HEK293T (cell line): ENCODE measurements at regions not wholly inside any gene's neighbourhood (a gene's known extent, or its start where the extent isn't known, plus 50 kb on each side); places are given as distances from the start of the nearest gene placed in this dataset.

ENCODE experiments used
- ARNT ChIP-seq: fragments of 450-650 bp; IDR thresholded peaks from 2 replicates; pipeline ENCODE4 v1.6.1; 2017; ENCODE audit warnings: mild to moderate bottlenecking
- BHLHE40 ChIP-seq: fragments of 450-650 bp; IDR thresholded peaks from 2 replicates; pipeline ENCODE4 v1.6.1; 2016; ENCODE audit warnings: mild to moderate bottlenecking, moderate library complexity, borderline replicate concordance
- ELF4 ChIP-seq: fragments of 450-650 bp; IDR thresholded peaks from 2 replicates; pipeline ENCODE4 v1.6.1; 2017; ENCODE audit warnings: antibody characterized with exemption
- FOXA1 ChIP-seq: fragments of 450-650 bp; IDR thresholded peaks from 2 replicates; pipeline ENCODE4 v1.6.1; 2016; ENCODE audit warnings: mild to moderate bottlenecking
- FOXK2 ChIP-seq: fragments of 450-650 bp; IDR thresholded peaks from 2 replicates; pipeline ENCODE4 v1.6.1; 2016; ENCODE audit warnings: mild to moderate bottlenecking
- HDGF ChIP-seq: fragments of 450-650 bp; IDR thresholded peaks from 2 replicates; pipeline ENCODE4 v1.6.1; 2017; ENCODE audit warnings: antibody characterized with exemption, borderline replicate concordance
- L3MBTL2 ChIP-seq: fragments of 450-650 bp; conservative IDR thresholded peaks from 2 replicates; pipeline ENCODE4 v1.6.1; 2016; ENCODE audit warnings: mild to moderate bottlenecking
- SP1 ChIP-seq: fragments of 450-650 bp; IDR thresholded peaks from 2 replicates; pipeline ENCODE4 v1.6.1; 2017
- SUZ12 ChIP-seq: fragments of 450-650 bp; IDR thresholded peaks from 2 replicates; pipeline ENCODE4 v1.6.1; 2016; ENCODE audit warnings: mild to moderate bottlenecking
- ZNF384 ChIP-seq: fragments of 450-650 bp; IDR thresholded peaks from 2 replicates; pipeline ENCODE4 v1.6.1; 2016
- TF ChIP-seq, protein P1 (sequence below): fragments of 450-650 bp; IDR thresholded peaks from 2 replicates; pipeline ENCODE4 v1.6.1; 2016

DNA sequence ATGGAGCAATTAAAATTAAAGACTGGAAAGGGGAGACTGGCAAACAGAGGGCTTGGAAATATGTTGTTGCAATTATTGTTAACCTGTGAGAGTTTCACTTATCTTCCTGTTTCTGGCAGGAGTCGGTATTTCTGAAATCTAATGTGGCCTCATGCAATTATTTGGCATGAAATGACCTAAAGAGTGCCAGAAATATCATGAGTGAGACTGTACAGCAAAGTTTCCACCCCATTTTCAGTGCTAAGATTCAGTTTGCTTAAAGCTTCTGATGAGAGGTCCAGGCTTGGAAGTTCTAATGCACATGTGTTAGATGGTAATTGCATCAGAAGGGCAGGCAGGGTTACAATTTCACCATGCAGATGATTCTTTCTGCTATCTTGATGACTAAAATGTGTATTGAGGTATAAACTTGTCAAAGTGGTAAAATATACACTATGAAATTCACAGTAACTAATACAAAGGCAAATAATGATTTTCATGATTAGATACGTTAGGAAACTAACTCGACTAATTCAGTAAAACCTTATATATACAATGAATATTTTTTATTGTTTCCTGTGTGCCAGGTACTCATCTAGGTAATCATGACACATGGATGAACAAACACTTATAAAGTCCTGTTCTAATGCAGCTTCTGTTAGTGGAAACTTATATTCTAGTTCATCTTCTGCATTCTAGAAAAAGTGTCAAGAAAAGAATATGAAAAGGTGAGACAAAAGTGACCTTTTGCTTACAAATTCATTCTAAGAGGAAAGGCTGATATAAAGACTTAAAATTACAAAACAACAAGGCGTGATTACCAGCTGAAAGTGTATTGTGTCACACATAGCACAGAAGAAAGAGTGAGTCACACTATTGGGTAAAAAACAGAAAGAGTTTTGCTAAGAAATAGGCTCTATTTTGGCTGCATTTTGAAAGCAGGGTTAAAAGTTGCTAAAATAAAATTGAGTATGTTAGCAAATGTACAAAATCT lies 533.4 kb upstream of the SEMA3D start:
- no peak for TF ChIP-seq SUZ12
- TF ChIP-seq ZNF384: no peak
- TF ChIP-seq SP1: no peak
- TF ChIP-seq, protein P1, sequence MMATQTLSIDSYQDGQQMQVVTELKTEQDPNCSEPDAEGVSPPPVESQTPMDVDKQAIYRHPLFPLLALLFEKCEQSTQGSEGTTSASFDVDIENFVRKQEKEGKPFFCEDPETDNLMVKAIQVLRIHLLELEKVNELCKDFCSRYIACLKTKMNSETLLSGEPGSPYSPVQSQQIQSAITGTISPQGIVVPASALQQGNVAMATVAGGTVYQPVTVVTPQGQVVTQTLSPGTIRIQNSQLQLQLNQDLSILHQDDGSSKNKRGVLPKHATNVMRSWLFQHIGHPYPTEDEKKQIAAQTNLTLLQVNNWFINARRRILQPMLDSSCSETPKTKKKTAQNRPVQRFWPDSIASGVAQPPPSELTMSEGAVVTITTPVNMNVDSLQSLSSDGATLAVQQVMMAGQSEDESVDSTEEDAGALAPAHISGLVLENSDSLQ: no peak
- TF ChIP-seq FOXK2: no peak
- TF ChIP-seq HDGF: no peak
- no peak for TF ChIP-seq BHLHE40
- TF ChIP-seq L3MBTL2: no peak
- TF ChIP-seq FOXA1: no peak
- TF ChIP-seq ELF4: no peak
- TF ChIP-seq ARNT: no peak
